NCI-H146 treated with DMSO at 0.1 percent for 48 hours (cell line): ENCODE measurements at regions not wholly inside any gene's neighbourhood (a gene's known extent, or its start where the extent isn't known, plus 50 kb on each side); places are given as distances from the start of the nearest gene placed in this dataset.
A peak's percentile ranks its signal among the peaks of the same experiment; 100 is the strongest.
"Not testable (repeated sequence)": the region's sequence is repeated elsewhere in the genome, so short reads cannot be mapped to it uniquely, and the experiment has no call there.

Experiments
- DNase-seq: peaks from one replicate; lab custom pipeline; 2025; ENCODE audit not compliant: unreplicated experiment; lab: John Stamatoyannopoulos, UW

DNA sequence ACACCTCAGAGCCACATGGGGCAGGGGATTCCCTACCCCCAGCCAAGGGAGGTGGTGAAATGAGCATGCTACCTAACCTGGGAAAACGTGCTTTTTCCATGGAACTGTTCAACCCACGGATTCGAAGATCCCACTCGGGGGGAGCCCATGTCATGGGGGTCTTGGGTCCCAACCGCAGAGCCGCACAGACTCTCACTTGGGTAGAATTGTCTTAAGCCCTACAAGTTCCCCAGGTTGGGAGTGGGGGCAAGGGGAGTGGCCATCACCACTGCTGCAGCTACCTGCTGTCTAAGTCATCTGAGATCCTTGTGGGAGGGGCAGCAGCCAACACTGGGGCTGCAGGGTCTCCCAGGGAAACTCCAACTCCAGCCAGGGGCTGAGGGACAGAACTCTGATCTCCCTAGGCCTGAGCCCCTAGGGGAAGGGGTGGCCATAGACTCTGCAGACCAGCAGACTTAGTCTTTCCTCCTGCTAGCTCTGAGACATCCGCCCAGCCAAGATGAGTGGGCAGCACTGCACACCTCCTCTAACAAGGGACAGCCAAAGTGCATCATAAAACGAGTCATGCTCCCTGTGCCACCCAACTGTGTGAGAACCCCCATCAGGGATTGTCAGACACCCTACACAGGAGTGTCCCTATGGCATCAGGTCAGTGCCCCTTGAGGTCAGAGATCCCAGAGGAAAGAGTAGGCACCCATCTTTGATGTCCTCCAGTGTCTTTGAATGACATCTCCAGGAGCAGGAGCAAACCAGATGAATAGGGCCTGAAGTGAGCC lies 610.4 kb upstream of the SLITRK6 start:
- DNase-seq = no peak

DNA sequence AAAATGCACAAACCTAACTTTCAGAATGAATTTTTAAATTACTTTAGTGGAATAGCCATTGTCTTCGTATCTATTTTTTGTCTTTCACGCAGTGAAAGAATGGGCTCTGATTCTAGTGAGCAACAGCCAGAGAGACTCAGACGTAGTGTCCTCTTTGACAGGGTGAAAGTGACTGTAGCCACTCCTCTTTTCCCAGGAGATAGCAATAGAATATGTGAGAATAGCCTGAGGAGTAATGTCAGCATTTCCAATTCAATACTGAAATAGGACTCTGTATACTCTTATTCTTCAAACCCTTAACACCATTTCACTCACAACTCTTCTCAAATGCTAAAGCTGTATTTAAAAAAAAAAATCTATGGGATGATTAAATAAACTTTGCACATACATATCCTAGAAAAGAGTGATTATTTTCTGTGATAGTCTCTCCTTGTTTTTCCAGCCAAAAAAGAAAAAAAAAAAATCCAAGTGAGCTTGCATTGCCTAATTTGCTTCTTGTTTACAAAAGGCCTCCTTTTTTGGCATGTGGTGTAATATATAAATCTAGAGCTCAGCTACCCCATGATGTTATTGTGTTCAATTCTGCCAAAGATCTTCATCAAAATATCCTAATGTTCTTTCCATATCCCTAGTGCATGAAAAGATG lies 626.1 kb upstream of the SLITRK6 start:
- DNase-seq = no peak

DNA sequence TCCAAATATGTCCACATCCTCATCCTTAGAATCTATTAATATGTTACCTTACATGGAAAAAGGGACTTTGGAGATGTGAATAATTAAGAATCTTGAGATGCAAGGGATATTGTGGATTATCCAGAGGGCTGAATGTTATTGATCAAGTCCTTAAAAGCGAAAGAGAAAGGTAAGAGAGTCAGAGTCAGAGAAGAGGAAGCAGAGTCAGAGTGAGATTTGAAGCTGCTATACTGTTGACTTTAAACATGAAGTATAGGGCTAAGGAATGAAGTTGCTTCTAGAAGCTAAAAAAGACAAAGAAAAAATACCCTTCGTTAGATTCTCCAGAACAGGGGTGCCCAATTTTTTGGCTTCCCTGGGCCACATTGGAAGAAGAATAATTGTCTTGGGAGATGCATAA lies 627.2 kb upstream of the SLITRK6 start:
- no peak for DNase-seq

DNA sequence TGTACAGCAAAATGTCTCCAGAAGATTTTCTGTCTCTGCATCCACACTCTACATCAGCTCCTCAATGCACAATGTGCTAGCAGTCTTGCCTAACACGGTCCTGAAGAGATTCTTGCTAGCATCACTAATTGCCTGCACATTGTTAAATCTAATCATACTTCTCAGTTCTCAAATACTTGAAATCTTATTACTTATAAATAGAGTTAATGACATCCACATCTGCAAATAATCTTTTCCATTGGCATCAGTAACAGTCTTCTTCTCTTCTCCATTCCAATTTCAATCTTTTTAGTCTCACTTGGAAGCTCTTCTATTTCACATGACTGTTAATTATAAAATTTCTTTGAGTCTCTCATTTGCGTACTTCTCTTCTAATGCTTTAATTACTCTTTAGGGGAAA lies 630.5 kb upstream of the SLITRK6 start:
- DNase-seq = no peak

DNA sequence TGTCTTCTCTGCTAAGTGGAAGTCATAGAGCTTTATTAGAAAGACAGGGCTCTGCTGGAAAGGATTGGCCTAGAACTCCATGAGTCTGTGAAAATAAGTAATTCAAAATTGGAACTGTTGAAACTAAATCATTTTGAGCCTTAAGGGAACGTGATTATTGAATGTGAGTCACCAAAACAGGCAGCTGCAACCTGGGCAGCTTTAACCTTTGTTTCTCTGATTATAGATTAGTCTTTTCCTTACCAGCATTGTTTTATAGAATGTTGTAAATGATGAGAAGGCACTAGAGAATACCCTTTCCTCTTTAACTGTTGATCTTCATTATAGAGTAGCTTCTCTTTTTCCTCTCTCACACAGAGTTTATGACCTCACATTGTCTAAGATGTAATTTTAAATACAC lies 638.8 kb upstream of the SLITRK6 start:
- peak; percentile 36 for DNase-seq

DNA sequence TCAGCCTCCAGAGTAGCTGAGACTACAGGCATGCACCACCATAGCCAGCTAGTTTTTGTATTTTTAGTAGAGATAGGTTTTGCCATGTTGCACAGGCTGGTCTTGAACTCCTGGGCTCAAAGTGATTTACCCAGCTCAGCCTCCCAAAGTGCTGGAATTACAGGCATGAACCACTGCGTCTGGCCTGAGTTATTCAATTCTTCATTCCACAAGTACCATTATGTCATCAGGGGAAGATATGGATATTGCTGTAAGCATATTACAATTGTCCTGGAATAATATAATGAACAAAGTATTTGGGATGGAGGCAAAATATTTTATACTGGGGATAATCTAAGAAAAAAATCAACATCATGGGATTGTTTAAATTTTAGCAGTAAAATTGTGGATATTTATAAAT lies 646.0 kb upstream of the SLITRK6 start:
- no peak for DNase-seq

DNA sequence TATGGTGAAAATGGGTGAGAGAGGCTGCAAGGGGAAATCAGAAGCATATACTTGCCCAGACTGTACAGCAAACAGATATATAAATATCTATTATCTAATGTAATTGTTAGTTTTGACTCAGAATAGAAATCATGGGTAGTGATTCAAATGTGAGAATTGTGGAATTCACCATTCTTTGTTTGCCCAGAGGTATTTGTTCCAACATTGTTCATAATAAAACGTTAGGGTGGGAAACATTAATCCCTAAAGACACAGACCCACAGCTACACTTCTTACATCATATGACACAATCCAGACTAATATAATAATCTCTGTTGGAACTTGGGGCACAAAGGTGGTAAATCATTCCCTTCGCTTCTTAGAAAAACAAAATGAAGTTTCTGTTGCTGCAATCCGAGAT lies 646.5 kb upstream of the SLITRK6 start:
- DNase-seq = no peak

DNA sequence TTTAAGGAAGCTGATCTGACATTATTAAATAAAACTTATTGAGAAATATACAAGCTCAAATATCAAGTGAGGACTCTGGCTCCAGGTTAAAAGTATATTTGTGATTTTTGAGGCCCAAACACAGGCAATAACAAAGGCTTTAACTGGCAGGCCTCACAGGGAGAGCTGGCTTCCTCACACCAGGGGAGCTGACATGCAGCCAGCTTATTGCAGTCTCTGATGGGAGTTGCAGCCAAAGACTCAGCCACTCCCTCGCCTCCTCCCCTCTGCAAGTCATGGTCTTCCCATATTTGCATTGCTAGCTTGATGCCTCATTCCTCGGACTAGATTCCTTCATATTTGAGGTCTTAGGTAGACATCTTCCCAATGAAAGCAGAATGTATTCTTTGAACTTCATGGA lies 647.1 kb upstream of the SLITRK6 start:
- DNase-seq = peak; percentile 13

DNA sequence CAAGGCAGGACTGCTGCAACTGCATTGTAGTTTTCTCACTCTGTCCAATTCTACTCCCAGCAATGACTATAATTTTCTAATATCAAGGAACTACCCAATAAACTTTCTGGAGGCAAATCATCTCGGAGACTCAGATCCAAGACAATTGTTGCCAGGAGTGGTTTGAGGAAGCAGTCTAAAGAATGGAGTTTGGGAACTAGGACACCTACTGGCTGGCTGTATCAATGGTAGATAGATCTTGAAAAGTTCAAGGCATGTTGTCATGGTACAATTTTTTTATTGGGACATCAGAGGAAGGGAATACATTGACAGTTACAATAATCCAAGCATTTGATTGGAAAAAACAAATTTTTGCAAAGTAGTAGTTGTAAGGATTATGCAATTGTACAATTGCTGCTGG lies 648.3 kb upstream of the SLITRK6 start:
- DNase-seq = no peak

DNA sequence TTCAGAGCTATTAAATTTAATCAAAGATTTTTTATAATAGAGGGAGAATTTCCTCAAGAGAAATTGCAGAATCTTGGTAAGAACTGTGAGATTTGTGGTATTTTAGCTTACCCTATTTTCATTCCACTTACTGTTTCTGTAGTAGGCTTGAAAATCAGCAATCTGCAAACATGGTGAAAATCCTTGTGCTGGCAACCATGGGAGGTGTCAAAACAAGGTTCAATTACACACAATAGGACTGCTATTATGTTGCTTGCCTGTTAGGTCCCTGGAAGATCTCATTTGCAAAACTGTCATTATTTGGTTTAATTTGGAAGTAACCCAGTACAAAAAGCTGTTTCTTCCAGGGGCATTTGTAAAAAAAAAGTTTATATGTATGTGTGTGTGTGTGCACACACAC lies 662.8 kb upstream of the SLITRK6 start:
- no peak for DNase-seq

DNA sequence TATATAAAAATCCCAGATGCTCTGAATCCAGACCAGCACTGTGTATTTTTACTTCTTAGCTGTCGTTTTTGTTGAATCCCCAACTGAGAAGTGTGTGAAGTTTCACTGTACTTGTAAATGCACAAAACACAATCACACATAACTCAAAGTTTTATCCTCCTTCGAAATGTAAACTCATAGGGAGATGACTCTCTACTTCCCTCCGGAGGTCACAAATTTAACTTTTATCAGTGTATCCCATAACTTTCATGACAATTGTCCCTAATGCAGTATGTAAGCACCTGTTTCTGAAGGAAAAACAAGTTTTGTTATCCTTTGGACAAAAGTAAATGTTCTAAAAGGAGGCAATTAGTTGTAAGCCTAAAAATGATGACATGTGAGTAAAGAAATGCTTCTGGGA lies 665.0 kb upstream of the SLITRK6 start:
- DNase-seq = no peak

DNA sequence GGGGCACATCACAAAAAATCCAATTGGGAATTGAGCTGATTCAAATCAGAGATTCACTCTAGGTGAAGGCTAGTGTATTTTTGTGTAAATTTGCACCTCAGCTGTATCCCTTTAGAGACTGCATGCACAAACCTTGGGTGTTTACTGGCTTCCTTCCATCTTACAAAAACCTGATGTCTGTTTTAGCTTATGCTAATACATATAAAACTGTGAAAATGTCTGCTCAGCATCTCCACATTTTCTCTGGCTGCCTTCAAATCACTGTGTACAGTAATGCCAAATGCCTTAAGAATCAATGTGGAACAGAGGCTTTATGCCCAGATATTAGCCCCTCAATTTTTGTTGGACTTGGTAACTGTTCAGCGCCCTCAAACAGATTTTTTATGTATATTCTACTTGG lies 675.8 kb upstream of the SLITRK6 start:
- DNase-seq = no peak

DNA sequence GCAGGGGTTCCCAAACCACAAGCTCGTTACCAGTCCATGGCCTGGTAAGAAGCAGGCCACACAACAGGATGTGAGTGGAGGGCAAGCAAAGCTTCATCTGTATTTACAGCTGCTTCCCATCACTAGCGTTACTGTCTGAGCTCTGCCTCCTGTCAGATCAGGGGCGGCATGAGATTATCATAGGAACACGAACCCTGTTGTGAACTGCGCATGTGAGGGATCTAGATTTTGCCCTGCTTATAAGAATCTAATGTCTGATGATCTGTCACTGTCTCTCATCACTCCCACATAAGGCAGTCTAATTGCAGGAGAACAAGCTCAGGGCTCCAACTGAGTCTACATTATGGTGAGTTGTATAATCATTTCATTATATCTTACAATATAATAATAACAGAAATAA lies 677.4 kb upstream of the SLITRK6 start:
- no peak for DNase-seq

DNA sequence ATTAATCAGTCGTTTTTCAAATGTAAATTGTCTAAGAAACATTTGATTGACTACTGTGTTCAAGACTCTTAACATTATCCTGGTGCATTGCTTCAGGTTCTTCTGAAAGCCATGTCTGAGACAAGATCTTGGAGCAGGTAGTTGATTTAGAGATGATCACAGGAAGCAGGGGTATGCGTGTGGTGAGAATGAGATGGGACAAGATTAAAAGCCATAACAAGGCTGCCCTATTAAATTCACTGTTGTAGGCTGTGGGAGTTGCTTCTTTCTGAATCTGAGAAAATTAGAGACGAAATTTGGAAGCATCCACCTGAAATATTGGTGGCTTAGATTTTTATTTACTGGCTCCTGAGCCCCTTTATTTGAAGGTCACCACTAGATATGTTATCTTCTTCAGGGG lies 687.4 kb upstream of the SLITRK6 start:
- no peak for DNase-seq

DNA sequence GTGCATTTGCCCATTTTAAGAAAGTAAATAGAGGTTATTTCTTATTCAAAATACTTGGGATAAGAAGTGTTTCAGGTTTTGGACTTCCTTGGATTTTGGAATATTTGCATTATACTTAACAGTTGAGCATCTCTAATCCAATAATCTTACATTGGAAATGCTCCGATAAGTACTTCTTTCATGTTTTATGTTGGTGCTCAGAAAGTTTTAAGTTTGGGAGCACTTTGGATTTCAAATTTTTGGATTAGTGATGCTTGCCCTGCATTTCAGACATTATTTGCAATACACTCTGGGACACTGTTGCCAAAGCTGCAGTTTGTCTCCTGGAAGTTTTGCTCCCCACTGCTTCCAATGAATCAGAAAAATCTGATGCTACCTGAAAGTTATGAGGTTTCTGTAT lies 691.9 kb upstream of the SLITRK6 start:
- DNase-seq = no peak

DNA sequence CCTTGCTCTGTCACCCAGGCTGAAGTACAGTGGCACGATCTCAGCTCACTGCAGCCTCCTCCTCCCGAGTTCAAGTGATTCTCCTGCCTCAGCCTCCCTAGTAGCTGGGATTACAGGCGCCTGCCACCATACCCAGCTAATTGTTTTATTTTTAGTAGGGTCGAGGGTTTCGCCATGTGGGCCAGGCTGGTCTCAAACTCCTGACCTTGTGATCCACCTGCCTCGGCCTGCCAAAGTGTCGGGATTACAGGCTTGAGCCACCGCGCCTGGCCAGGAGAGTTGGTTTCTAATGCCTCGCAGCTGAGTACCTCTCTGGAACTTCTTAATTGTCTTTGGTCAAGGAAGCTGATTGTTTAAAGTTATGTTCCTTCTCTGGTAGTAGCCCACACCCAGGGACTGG lies 702.7 kb upstream of the SLITRK6 start:
- DNase-seq = not testable (repeated sequence)

DNA sequence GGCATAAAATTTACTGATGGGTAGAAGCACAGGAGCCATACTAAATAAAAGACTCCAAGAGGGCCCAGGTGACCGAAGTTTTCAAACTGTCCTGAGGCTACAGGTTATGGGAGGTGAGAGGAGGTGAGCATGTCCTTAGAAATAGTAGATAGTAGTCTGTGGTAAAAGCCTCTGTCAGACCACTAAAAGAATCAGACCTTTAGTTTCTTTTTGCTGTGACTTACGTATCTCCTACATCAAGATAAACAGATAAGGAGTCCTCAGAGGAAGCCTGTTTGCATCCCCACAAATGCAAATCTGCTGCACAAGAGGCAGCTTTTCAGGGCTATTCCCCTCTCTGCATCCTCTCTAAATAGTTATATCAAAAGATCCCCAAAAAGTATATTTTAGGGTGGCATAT lies 711.6 kb upstream of the SLITRK6 start:
- DNase-seq = no peak

DNA sequence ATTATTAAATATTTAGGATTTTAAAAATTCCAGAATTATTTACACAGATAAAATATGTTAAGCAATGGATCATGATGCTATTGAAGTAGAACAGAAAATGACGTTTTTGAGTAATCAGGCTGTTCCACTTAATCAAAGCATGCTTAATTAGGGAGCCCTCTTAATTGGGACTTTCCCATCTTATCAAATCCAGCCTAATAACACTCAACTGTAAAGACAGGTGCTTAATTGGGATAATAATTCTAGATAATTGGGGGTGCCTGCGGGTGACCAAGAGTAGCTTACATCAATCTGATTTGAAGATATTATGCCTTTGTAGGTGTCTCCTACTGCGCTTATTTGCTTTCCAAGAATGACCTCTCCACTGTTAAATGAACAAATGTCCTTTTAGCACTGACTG lies 742.2 kb upstream of the SLITRK6 start:
- peak; percentile 88 for DNase-seq

DNA sequence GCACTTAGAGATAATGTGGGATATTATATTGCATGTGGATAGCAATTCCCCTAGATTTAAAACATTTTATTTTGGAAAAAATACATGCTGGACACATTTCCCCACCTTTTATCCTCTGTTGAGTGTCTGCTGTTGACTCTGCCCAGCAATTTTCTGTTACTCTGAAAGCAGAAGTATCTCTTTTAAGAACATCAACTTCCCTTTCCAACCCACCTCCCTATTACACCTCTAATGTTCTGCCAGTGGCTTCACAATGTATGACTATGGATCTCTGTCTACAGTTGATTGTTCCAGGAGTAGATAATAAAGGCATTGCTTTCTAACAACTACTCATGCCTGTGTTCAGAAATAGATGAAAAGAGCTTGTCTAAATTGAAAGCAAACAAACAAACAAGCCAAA lies 754.8 kb upstream of the SLITRK6 start:
- DNase-seq = no peak

DNA sequence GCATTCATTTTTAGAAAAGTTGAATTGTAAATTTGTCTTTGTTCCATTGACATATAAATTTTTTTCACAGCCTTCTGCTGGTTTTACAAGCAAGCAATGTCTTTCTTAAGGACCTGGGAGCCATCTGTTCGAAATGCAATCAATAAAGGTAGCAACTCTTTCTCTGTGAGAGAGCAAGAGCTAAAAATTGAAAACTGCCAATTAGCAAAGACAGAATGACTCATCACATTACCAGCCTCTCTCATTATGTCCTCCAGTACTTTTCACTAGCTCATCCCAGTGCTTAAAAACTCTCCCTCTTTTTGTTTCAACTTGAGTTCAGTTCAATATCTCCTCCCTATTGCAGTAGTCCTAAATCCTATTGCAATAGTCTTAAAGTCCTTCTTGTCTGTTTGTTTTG lies 760.7 kb upstream of the SLITRK6 start:
- no peak for DNase-seq

DNA sequence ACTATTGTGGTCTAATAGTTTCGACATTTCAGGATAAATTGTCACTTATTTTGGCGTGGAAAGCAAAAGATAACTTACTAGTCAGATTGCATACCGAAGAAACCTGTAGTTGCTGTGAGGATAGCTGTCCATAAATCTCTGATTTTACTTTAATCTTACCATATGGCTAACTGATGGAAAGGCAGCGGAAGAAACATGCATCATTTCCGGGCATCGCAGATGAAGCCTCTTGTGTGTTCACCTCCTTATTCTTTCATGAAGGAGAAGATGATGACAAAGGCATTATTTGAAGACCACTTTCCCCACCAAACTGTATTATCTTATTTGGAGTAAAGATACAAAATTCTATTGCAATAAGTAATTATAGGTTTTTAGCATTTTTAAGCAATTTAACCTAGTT lies 763.6 kb upstream of the SLITRK6 start:
- no peak for DNase-seq

DNA sequence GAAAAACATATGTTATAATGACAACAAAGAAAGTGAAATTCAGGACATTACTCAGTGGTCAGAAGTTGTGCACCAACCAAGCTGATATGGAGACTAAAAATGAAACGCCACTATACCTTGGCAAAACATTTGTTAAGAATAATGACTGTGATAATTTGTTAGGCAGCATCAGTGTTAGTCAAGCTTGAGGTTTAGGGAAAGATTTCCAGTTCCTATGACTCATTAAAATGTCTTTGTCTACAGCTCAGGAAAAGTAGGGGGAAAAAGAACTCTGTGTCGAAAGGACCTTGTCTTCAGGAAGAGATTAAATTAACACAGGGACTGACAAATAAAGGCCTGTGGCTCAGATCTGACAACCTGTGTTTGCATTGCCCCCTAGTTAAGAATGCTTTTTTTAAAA lies 764.1 kb upstream of the SLITRK6 start:
- DNase-seq = no peak

DNA sequence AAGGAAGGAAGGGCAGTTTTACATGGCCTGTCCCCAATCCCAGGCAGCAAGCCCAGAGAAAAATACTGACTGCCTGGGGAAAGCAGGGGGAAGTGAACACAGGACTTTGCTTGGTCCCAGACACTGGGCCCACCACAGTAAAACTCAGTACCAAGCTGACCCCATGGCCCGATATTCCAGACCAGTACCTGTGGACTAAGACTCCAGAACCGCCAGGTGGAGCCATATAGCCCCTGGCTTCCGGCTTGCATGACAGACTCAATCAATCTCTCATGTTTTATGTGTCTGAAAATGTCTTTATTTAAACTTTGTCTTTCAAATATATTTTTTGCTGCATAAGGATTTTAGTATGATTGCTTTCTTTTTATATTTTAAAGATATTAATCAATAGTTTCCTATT lies 767.9 kb upstream of the SLITRK6 start:
- peak; percentile 2 for DNase-seq
